HG03097 (cell line): ENCODE measurements at regions not wholly inside any gene's neighbourhood (a gene's known extent, or its start where the extent isn't known, plus 50 kb on each side); places are given as distances from the start of the nearest gene placed in this dataset.

Source experiments
- ATAC-seq: cut with Tn5 transposase; IDR thresholded peaks from one replicate; pipeline ENCODE4 v1.9.1; 2021; ENCODE audit not compliant: unreplicated experiment, low FRiP score

- ATAC-seq: no peak
Measured at GRCh38 chr14:34072921-34073320, 122.0 kb upstream of the EGLN3 start.

- no peak for ATAC-seq
Measured at GRCh38 chr14:34072401-34072800, 121.5 kb upstream of the EGLN3 start.

- ATAC-seq: no peak
Measured at GRCh38 chr14:34070917-34071407, 120.1 kb upstream of the EGLN3 start.

- ATAC-seq: no peak
Measured at GRCh38 chr14:34069854-34070582, 119.1 kb upstream of the EGLN3 start.

GRCh38 chr14:34067587-34067986 is 116.7 kb upstream of the EGLN3 start:
- ATAC-seq: no peak

GRCh38 chr14:34065690-34066391 is 115.0 kb upstream of the EGLN3 start:
- ATAC-seq: no peak

GRCh38 chr14:34065236-34065635 is 114.4 kb upstream of the EGLN3 start:
- no peak for ATAC-seq

GRCh38 chr14:34064349-34064748 is 113.5 kb upstream of the EGLN3 start:
- ATAC-seq: no peak

GRCh38 chr14:34063470-34064164 is 112.7 kb upstream of the EGLN3 start:
- ATAC-seq: no peak

- no peak for ATAC-seq
Measured at GRCh38 chr14:34063042-34063441, 112.2 kb upstream of the EGLN3 start.

- ATAC-seq: no peak
Measured at GRCh38 chr14:34062353-34062973, 111.6 kb upstream of the EGLN3 start.

- no peak for ATAC-seq
Measured at GRCh38 chr14:34060651-34060999, 109.8 kb upstream of the EGLN3 start.

GRCh38 chr14:34059925-34060650 is 109.2 kb upstream of the EGLN3 start:
- ATAC-seq: peak; percentile 73

GRCh38 chr14:34059037-34059924 is 108.4 kb upstream of the EGLN3 start:
- no peak for ATAC-seq

GRCh38 chr14:34058510-34058909 is 107.6 kb upstream of the EGLN3 start:
- ATAC-seq: no peak

- no peak for ATAC-seq
Measured at GRCh38 chr14:34056046-34056445, 105.2 kb upstream of the EGLN3 start.

GRCh38 chr14:34055157-34055950 is 104.5 kb upstream of the EGLN3 start:
- ATAC-seq: no peak

- ATAC-seq: no peak
Measured at GRCh38 chr14:34053666-34054065, 102.8 kb upstream of the EGLN3 start.

GRCh38 chr14:34052658-34053014 is 101.8 kb upstream of the EGLN3 start:
- no peak for ATAC-seq
